Colonic mucosa (tissue), 4 donors: ENCODE measurements at regions not wholly inside any gene's neighbourhood (a gene's known extent, or its start where the extent isn't known, plus 50 kb on each side); places are given as distances from the start of the nearest gene placed in this dataset.

Experiments
- DNase-seq: peaks from one replicate; pipeline ENCODE4 v3.0.0-alpha.2; 2020
- H3K27ac ChIP-seq: fragments of 200-600 bp; one replicate; pipeline ENCODE4 v1.8.0; 2021
- H3K27me3 ChIP-seq: fragments of 200-600 bp; one replicate; pipeline ENCODE4 v1.8.0; 2021
- H3K36me3 ChIP-seq: fragments of 200-600 bp; one replicate; pipeline ENCODE4 v1.8.0; 2021
- H3K4me1 ChIP-seq: fragments of 200-600 bp; one replicate; pipeline ENCODE4 v1.8.0; 2021; ENCODE audit warnings: mild to moderate bottlenecking
- H3K4me3 ChIP-seq: fragments of 200-600 bp; one replicate; pipeline ENCODE4 v1.8.0; 2021
- H3K9ac ChIP-seq, 2 donors: one replicate each; pipeline ENCODE4 v1.7.0; 2013; ENCODE audit warnings: control low read depth in 2 of 2, low read depth in 2 of 2, low read length in 2 of 2
- H3K9me3 ChIP-seq: fragments of 200-600 bp; one replicate; pipeline ENCODE4 v1.8.0; 2021
- intact Hi-C: fragments of 100-400 bp; cut with DNase I; formaldehyde crosslinking; loops from one replicate; pipeline ENCODE4 v1.14.1; 2022
- TF ChIP-seq, protein P1 (sequence below): fragments of 200-600 bp; IDR thresholded peaks from one replicate; pipeline ENCODE4 v1.8.0; 2022; ENCODE audit warnings: antibody characterized with exemption, mild to moderate bottlenecking
- donor health status: healthy.
- donor health status: DM: no; HTN: no; CAD: no.
- donor health status: DM: no; HTN: no; CAD: no.

DNA sequence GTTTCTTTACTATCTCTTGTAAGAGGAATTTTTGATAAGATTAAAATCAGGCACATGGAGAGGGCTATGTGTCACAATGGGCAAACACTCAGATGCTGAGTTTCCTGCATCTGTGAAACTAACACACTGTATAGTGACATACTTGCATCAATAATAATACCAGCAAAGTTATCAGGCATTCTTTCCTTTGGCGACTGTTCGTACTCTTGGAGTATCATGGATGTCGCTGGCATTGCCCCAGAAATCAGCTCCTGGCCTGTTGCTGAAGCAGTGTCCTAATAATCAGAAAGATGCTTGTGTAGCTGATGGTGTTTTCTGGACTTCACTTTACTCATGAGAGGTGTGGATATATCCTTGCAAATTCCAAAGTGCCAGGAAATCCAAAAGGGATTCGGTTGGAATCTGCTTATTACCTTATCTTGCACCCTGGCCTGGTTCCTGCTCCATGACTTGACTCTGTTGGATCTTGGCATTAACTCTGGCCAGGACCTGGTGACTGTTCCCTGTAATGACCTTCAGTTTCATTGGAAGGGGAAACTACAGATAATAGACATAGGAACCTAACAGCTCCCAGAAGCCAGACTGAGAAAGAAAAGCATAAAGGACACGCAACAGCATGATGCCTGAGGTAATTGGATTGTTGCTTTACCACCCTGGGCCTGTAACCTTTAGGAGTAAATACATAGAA, 762.5 kb upstream of the GRIA3 start:
- TF ChIP-seq, protein P1, sequence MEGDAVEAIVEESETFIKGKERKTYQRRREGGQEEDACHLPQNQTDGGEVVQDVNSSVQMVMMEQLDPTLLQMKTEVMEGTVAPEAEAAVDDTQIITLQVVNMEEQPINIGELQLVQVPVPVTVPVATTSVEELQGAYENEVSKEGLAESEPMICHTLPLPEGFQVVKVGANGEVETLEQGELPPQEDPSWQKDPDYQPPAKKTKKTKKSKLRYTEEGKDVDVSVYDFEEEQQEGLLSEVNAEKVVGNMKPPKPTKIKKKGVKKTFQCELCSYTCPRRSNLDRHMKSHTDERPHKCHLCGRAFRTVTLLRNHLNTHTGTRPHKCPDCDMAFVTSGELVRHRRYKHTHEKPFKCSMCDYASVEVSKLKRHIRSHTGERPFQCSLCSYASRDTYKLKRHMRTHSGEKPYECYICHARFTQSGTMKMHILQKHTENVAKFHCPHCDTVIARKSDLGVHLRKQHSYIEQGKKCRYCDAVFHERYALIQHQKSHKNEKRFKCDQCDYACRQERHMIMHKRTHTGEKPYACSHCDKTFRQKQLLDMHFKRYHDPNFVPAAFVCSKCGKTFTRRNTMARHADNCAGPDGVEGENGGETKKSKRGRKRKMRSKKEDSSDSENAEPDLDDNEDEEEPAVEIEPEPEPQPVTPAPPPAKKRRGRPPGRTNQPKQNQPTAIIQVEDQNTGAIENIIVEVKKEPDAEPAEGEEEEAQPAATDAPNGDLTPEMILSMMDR, result no peak
- DNase-seq, result no peak
- Histone ChIP-seq H3K27ac (no peak overlapping the region), H3K4me3 (no peak overlapping the region), H3K27me3 (no peaks in the 10 kb centered on the region), H3K9ac (no peak overlapping the region), H3K36me3 (no peaks in the 10 kb centered on the region), H3K4me1 (no peaks in the 10 kb centered on the region), H3K9me3 (no peaks in the 10 kb centered on the region)
- intact Hi-C loops, result no loop called here

DNA sequence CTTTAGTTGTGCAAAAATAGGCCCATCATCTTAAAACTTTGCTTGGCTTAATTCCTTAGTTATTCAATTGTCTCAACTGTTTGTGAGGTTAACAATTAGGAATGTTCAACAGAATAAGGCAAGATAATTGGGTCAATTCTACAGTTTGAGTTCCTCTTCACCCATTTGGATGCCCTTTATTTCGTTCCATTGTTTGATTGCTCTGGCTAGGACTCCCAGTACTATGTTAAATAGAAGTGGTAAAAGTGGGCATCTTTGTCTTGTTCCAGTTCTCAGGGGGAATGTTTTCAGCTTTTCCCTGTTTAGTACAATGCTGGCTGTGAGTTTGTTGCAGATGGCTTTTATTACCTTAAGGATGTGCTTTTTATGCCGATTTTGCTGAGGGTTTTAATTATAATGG, 761.5 kb upstream of the GRIA3 start:
- Histone ChIP-seq H3K27me3 (no peaks in the 10 kb centered on the region), H3K9ac (no peak overlapping the region), H3K4me3 (no peak overlapping the region), H3K36me3 (no peaks in the 10 kb centered on the region), H3K4me1 (no peaks in the 10 kb centered on the region), H3K9me3 (no peaks in the 10 kb centered on the region), H3K27ac (no peak overlapping the region)
- DNase-seq, result no peak
- TF ChIP-seq, protein P1, result no peak
- intact Hi-C loops, result no loop called here

DNA sequence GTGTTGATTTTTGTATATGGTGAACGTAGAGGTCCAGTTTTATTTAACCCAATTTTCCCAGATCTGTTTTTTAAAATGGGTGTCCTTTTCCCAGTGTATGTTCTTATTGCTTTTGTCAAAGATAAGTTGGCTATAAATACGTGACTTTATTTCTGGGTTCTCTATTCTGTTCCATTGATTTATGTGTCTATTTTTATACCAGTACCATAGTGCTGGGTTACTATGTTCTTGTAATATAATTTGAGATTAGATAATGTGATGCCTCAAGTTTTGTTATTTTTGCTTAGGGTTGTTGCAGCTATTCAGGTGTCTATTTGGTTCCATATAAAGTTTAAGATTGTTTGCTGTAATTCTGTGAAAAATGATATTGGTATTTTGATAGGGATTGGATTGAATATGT, 749.1 kb upstream of the GRIA3 start:
- no peak overlapping the region for H3K9ac ChIP-seq
- H3K27me3 ChIP-seq, result no peaks in the 10 kb centered on the region
- no peak overlapping the region for H3K4me3 ChIP-seq
- no peaks in the 10 kb centered on the region for H3K36me3 ChIP-seq
- no peak for DNase-seq
- no peaks in the 10 kb centered on the region for H3K4me1 ChIP-seq
- H3K27ac ChIP-seq, result no peak overlapping the region
- no peaks in the 10 kb centered on the region for H3K9me3 ChIP-seq
- TF ChIP-seq, protein P1, result no peak
- intact Hi-C loops, result no loop called here

DNA sequence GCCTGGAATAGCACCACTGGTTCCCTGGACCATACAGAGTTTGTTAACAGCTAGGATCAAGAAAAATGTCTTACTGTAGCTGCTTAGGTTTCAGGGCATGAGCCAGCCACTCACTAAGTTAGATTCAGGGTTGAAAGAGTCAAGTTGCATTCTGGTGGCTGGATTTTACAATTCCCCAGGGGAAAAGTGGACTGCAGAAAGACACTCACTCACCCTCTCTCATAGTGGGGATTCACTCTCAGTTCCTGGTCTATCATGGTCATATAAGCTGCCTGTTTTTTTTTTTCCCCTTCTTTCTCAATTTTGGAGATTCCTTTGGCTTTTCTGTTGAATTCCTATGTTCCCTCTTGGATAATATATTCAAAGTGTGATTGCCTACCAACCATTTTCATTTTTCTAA, 744.2 kb upstream of the GRIA3 start:
- TF ChIP-seq, protein P1, result no peak
- Histone ChIP-seq H3K36me3 (no peaks in the 10 kb centered on the region), H3K27me3 (no peaks in the 10 kb centered on the region), H3K4me3 (no peak overlapping the region), H3K27ac (no peak overlapping the region), H3K9ac (no peak overlapping the region), H3K9me3 (no peaks in the 10 kb centered on the region), H3K4me1 (no peaks in the 10 kb centered on the region)
- no peak for DNase-seq
- intact Hi-C loops, result no loop called here

DNA sequence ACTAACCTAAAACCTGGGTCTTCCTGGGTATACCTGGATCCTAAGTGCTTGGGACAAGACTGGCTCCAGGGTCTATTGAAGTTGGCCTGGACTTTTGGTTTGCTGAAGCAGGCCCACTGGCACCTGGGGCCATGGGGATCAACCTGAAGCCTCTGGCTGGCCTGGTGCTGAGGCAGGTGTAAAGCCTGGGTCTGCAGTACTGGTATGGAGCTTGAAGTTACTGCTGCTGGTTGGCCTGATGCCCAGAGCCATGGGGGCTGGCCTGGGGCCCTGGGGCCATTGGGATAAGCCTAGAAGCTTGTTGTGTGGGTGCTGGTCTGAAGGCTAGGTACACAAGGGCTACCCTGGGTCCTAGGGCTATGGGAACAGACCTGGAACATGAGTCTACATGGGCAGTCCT, 743.2 kb upstream of the GRIA3 start:
- Histone ChIP-seq H3K9me3 (no peaks in the 10 kb centered on the region), H3K4me1 (no peaks in the 10 kb centered on the region), H3K36me3 (no peaks in the 10 kb centered on the region), H3K9ac (no peak overlapping the region), H3K4me3 (no peak overlapping the region), H3K27ac (no peak overlapping the region), H3K27me3 (no peaks in the 10 kb centered on the region)
- TF ChIP-seq, protein P1, result no peak
- intact Hi-C loops, result no loop called here
- DNase-seq, result no peak
